Chondrocyte (in vitro differentiated cells): ENCODE measurements at regions not wholly inside any gene's neighbourhood (a gene's known extent, or its start where the extent isn't known, plus 50 kb on each side); places are given as distances from the start of the nearest gene placed in this dataset.
"Not testable (repeated sequence)": the region's sequence is repeated elsewhere in the genome, so short reads cannot be mapped to it uniquely, and the experiment has no call there.

Source experiments
- DNase-seq: peaks from one replicate; pipeline ENCODE4 v3.0.0; 2021; ENCODE audit warnings: mixed read lengths, low spot score
- H3K27ac Mint-ChIP-seq: one replicate; pipeline ENCODE4 v1.8.0; 2021; ENCODE audit warnings: mild to moderate bottlenecking, moderate library complexity, mixed read lengths; ENCODE audit not compliant: unreplicated experiment
- H3K27me3 Mint-ChIP-seq: 2 replicates; pipeline ENCODE4 v1.8.0; 2021; ENCODE audit warnings: low read depth, mixed read lengths
- H3K36me3 Mint-ChIP-seq: 2 replicates; pipeline ENCODE4 v1.8.0; 2021; ENCODE audit warnings: low read depth, mixed read lengths
- H3K4me1 Mint-ChIP-seq: 2 replicates; pipeline ENCODE4 v1.8.0; 2021; ENCODE audit warnings: low read depth, mild to moderate bottlenecking, mixed read lengths
- H3K4me3 Mint-ChIP-seq: one replicate; pipeline ENCODE4 v1.8.0; 2021; ENCODE audit warnings: mild to moderate bottlenecking, moderate library complexity, mixed read lengths; ENCODE audit not compliant: unreplicated experiment
- H3K9me3 Mint-ChIP-seq: 2 replicates; pipeline ENCODE4 v1.8.0; 2021; ENCODE audit warnings: low read depth, mixed read lengths
- TF ChIP-seq, protein P1 (sequence below): fragments of 200-600 bp; sonication (generic); IDR thresholded peaks from 2 replicates; pipeline ENCODE4 v1.5.0; 2021; ENCODE audit warnings: antibody characterized with exemption, mild to moderate bottlenecking, moderate library complexity

GRCh38 chr9:81829195-81829882, 98.9 kb upstream of the SPATA31D4 start:
- DNase-seq, result no peak
- H3K9me3 Mint-ChIP-seq, result no peaks in the 10 kb centered on the region
- no peak overlapping the region for H3K27ac Mint-ChIP-seq
- TF ChIP-seq, protein P1, sequence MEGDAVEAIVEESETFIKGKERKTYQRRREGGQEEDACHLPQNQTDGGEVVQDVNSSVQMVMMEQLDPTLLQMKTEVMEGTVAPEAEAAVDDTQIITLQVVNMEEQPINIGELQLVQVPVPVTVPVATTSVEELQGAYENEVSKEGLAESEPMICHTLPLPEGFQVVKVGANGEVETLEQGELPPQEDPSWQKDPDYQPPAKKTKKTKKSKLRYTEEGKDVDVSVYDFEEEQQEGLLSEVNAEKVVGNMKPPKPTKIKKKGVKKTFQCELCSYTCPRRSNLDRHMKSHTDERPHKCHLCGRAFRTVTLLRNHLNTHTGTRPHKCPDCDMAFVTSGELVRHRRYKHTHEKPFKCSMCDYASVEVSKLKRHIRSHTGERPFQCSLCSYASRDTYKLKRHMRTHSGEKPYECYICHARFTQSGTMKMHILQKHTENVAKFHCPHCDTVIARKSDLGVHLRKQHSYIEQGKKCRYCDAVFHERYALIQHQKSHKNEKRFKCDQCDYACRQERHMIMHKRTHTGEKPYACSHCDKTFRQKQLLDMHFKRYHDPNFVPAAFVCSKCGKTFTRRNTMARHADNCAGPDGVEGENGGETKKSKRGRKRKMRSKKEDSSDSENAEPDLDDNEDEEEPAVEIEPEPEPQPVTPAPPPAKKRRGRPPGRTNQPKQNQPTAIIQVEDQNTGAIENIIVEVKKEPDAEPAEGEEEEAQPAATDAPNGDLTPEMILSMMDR, result no peak
- H3K4me1 Mint-ChIP-seq, result peaks cover 12% of the 10 kb centered on the region
- H3K36me3 Mint-ChIP-seq, result no peaks in the 10 kb centered on the region
- H3K4me3 Mint-ChIP-seq, result no peak overlapping the region
- no peaks in the 10 kb centered on the region for H3K27me3 Mint-ChIP-seq

DNA sequence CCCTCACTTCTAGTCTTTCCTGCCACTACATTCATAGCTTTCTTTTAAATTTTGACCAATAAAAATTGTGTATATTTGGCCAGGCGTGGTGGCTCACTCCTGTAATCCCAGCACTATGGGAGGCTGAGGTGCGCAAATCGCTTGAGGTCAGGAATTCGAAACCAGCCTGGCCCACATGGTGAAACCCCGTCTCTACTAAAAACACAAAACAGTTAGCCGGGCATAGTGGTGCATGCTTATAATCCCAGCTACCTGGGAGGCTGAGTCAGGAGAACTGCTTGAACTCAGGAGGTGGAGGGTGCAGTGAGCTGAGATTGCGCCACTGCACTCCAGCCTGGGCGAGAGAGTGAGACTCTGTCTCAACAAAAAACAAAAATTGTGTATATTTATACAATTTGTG, 97.8 kb upstream of the SPATA31D4 start:
- H3K9me3 Mint-ChIP-seq, H3K36me3 Mint-ChIP-seq, H3K27me3 Mint-ChIP-seq, H3K27ac Mint-ChIP-seq, DNase-seq, H3K4me1 Mint-ChIP-seq, H3K4me3 Mint-ChIP-seq: not testable (repeated sequence)

DNA sequence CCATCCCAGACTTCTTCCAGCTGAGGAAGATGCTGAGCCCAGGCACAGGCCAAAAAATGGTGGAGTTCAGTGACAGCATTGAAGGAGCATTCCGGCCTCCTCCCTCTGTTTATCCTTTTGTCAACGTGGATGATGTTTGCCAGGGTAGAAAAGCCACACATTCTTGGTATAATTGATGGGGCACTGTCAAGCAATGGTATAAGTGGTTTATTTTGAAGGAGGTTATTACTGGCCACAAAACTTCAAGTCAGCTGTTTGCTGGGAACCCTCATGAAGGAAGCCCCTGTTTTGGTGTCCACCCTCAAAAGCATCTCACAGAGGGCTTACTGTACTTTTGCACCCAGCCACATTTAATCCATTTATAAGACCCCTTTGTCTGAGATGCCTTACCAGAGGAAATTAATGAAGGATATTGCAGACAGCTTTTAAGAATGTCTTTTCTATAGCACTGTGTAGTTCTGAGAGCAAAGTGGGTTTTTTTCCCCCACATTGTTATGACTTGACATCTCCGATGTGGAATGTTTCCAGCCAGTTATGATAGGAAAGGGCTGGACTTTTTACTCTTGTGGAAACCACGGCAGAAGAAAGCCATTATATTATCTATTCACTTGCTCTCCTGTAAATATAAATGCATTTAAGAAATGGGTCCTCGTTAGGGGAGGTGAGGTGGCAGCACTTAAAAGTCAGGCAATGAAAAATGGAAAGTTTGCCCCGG, 95.5 kb upstream of the SPATA31D4 start:
- Mint-ChIP-seq H3K27ac (no peak overlapping the region), H3K36me3 (no peaks in the 10 kb centered on the region), H3K4me3 (no peak overlapping the region), H3K9me3 (no peaks in the 10 kb centered on the region), H3K4me1 (no peaks in the 10 kb centered on the region), H3K27me3 (no peaks in the 10 kb centered on the region)
- TF ChIP-seq, protein P1, result no peak
- no peak for DNase-seq

DNA sequence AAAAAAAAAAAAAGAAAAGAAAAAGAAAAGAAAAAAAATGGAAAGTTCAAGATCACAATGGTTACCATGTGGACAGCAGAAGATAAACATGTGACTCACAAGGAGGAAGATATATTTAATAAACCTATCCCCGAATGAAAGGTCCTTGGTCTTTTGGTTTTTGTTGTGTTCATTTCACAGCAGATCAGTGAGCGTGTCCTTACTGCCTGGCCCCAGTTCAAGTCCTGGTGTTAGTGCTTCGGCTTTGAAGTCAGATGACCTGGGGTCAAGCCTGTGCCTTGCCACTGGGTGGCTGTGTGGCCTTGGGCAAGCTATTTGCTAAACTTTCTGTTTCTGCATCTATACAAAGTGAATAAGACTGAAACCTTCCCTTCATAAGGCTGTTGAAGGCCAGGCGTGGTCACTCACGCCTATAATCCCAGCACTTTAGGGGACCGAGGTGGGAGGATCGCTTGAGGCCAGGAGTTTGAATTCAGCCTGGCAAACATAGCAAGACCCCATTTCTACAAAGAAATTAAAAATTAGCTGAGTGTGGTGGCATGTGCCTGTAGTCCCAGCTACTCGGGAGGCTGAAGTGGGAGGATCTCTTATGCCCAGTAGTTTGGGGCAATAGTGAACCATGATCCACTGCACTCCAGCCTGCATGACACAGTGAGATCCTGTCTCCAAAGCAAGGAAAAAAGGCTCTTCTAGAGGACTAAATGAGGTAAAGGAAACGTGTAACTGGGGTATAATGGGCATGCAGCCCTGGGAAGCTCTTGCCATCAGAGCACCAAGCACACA, 94.5 kb upstream of the SPATA31D4 start:
- no peak for DNase-seq
- Mint-ChIP-seq H3K4me1 (no peaks in the 10 kb centered on the region), H3K36me3 (no peaks in the 10 kb centered on the region), H3K9me3 (no peaks in the 10 kb centered on the region), H3K4me3 (no peak overlapping the region), H3K27me3 (no peaks in the 10 kb centered on the region), H3K27ac (no peak overlapping the region)
- TF ChIP-seq, protein P1, result no peak

DNA sequence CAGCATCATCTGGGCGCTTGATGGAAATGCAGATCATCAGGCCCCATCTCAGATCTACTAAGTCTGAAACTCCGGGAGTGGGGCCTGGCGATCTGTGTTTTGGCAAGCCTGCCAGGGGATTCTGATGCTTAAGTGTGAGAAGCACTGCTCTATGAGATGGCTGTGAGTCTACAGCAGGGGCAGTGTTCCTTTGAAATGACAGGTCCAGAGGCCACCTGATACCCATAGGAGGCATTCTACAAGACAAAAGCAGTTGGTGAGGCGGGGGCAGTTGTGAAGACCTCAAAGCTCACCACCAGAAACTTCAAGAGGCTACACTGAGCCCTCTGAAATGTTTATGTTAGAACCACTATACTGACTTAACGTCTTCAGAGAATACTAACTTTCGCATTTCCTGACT, 86.9 kb upstream of the SPATA31D4 start:
- Mint-ChIP-seq H3K27ac (peak overlapping the region; percentile 8), H3K4me1 (peaks cover 25% of the 10 kb centered on the region), H3K36me3 (no peaks in the 10 kb centered on the region), H3K4me3 (no peak overlapping the region), H3K27me3 (no peaks in the 10 kb centered on the region), H3K9me3 (peaks cover 2% of the 10 kb centered on the region)
- no peak for DNase-seq
- TF ChIP-seq, protein P1, result peak; percentile 12
